Upper lobe of right lung (tissue), 1 donor: ENCODE measurements at regions not wholly inside any gene's neighbourhood (a gene's known extent, or its start where the extent isn't known, plus 50 kb on each side); places are given as distances from the start of the nearest gene placed in this dataset.

ENCODE experiments used
- ATAC-seq: fragments of 200-7000 bp; cut with Tn5 transposase; one replicate; pipeline ENCODE4 v1.9.1; 2020; ENCODE audit warnings: mild to moderate bottlenecking, moderate library complexity
- DNase-seq: peaks from one replicate; pipeline ENCODE4 v3.0.0-alpha.2; 2020
- H3K27ac ChIP-seq: fragments of 200-600 bp; one replicate; pipeline ENCODE4 v1.8.0; 2022
- H3K27me3 ChIP-seq: fragments of 200-600 bp; one replicate; pipeline ENCODE4 v1.8.0; 2022; ENCODE audit warnings: mild to moderate bottlenecking
- H3K36me3 ChIP-seq: fragments of 200-600 bp; one replicate; pipeline ENCODE4 v1.8.0; 2022
- H3K4me1 ChIP-seq: fragments of 200-600 bp; one replicate; pipeline ENCODE4 v1.8.0; 2022
- H3K4me3 ChIP-seq: fragments of 200-600 bp; one replicate; pipeline ENCODE4 v1.8.0; 2022; ENCODE audit warnings: mild to moderate bottlenecking
- H3K9me3 ChIP-seq: fragments of 200-600 bp; one replicate; pipeline ENCODE4 v1.8.0; 2022
- intact Hi-C: fragments of 100-400 bp; cut with DNase I; formaldehyde crosslinking; loops from one replicate; pipeline ENCODE4 v1.11.0; 2022
- TF ChIP-seq, protein P1 (sequence below): fragments of 200-600 bp; IDR thresholded peaks from one replicate; pipeline ENCODE4 v1.8.0; 2022; ENCODE audit warnings: antibody characterized with exemption
- donor health status: DM: no; HTN: yes; CAD: no; lungs with severe emphysema.

DNA sequence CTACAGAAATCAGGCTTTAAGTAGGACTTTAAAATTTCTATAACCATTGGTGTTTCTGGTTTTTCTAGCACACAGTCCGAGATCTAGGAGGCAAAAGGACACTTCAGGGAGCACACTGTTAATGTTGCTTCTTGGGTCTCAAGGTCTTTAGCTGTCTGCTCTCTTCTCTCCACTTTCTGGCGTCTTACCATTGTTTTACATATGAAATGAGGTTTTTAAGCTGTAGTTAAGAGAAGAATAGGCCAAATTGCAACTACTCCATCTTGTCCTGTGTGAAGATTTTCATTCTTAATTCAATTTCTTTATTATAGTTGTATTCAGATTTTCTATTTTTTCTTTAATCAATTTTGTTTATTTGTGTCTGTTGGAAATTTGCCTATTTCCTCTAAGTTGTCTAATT is 151.4 kb downstream of the WNT7A start:
- ATAC-seq = no peak

DNA sequence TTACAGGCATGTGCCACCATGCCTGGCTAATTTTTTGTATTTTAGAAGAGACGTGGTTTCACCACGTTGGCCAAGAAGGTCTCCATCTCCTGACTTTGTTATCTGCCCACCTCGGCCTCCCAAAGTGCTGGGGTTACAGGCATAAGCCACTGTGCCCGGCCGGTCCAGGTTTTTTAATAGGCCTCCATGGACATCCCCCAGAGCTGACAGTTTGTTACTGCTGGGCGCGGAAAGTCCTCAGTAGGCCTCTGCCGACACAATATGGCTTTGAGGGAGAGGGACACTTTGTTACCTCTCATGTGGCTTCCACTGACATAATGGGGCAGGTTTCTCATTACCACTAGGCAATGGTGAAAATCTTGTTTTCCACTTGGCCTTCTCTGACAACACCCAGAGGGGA is 152.0 kb downstream of the WNT7A start:
- H3K9me3 ChIP-seq = no peaks in the 10 kb centered on the region
- intact Hi-C loops = no loop called here
- no peaks in the 10 kb centered on the region for H3K4me1 ChIP-seq
- H3K27ac ChIP-seq = no peak overlapping the region
- TF ChIP-seq, protein P1, sequence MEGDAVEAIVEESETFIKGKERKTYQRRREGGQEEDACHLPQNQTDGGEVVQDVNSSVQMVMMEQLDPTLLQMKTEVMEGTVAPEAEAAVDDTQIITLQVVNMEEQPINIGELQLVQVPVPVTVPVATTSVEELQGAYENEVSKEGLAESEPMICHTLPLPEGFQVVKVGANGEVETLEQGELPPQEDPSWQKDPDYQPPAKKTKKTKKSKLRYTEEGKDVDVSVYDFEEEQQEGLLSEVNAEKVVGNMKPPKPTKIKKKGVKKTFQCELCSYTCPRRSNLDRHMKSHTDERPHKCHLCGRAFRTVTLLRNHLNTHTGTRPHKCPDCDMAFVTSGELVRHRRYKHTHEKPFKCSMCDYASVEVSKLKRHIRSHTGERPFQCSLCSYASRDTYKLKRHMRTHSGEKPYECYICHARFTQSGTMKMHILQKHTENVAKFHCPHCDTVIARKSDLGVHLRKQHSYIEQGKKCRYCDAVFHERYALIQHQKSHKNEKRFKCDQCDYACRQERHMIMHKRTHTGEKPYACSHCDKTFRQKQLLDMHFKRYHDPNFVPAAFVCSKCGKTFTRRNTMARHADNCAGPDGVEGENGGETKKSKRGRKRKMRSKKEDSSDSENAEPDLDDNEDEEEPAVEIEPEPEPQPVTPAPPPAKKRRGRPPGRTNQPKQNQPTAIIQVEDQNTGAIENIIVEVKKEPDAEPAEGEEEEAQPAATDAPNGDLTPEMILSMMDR = no peak
- no peaks in the 10 kb centered on the region for H3K27me3 ChIP-seq
- no peak for ATAC-seq
- H3K36me3 ChIP-seq = no peaks in the 10 kb centered on the region
- peak; percentile 44 for DNase-seq
- no peak overlapping the region for H3K4me3 ChIP-seq

More for the DNA sequence above, 151.4 kb downstream of the WNT7A start:
- TF ChIP-seq, protein P1 = no peak
- H3K4me3 ChIP-seq = no peak overlapping the region
- H3K27ac ChIP-seq = no peak overlapping the region
- intact Hi-C loops = no loop called here
- H3K36me3 ChIP-seq = no peaks in the 10 kb centered on the region
- H3K9me3 ChIP-seq = no peaks in the 10 kb centered on the region
- no peaks in the 10 kb centered on the region for H3K27me3 ChIP-seq
- DNase-seq = no peak
- no peaks in the 10 kb centered on the region for H3K4me1 ChIP-seq

DNA sequence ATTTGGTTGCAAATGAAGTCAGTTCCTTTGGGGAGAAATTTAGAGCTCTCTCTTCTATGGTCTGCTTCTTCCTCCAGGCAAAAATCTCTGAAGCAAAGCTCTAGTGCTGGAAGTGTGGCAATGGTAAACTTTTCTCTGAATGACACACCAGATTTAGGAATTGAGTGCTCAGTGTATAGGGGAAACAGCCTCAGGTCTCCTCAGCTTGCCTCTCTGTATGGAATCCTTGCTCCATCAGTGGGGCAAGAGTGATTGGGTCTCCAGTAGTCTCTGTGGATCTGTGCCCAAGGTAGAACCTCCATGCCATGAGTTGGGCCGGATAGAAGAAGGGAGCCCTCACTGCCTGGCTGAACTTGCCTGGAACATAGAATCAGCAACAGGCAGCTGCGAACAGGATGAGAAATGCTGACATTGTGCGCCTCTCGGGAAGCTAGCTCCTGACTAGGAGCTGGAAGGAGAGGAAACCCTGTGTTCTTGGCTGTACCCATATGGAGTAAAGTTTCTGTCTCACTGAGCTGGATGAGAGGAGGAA is 156.1 kb downstream of the WNT7A start:
- ATAC-seq = no peak
- Histone ChIP-seq H3K27ac (no peak overlapping the region), H3K4me1 (no peaks in the 10 kb centered on the region), H3K9me3 (no peaks in the 10 kb centered on the region), H3K4me3 (no peak overlapping the region), H3K36me3 (no peaks in the 10 kb centered on the region), H3K27me3 (no peaks in the 10 kb centered on the region)
- DNase-seq = peak; percentile 6
- TF ChIP-seq, protein P1 = no peak
- intact Hi-C loops = no loop called here

DNA sequence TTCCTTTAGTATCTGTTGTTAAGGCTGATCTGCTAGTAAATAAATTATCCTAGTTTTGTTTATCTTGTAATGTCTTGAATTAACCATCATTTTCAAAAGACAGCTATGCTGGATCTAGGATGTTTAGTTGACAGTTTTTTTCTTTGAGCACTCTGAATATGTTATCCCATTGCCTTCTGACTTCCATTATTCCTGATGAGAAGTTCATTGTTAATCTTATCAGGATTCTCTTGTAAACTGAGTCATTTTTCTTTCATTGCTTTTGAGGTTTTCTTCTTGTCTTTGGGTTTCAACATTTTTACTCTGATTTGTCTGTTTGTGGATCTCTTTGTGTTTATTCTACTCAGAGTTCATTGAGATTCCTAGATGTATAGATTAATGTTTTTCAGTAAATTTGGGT is 157.7 kb downstream of the WNT7A start:
- no peak for DNase-seq
- intact Hi-C loops = no loop called here
- no peaks in the 10 kb centered on the region for H3K9me3 ChIP-seq
- H3K4me3 ChIP-seq = no peak overlapping the region
- ATAC-seq = no peak
- no peaks in the 10 kb centered on the region for H3K4me1 ChIP-seq
- TF ChIP-seq, protein P1 = no peak
- H3K36me3 ChIP-seq = no peaks in the 10 kb centered on the region
- H3K27ac ChIP-seq = no peak overlapping the region
- H3K27me3 ChIP-seq = no peaks in the 10 kb centered on the region

DNA sequence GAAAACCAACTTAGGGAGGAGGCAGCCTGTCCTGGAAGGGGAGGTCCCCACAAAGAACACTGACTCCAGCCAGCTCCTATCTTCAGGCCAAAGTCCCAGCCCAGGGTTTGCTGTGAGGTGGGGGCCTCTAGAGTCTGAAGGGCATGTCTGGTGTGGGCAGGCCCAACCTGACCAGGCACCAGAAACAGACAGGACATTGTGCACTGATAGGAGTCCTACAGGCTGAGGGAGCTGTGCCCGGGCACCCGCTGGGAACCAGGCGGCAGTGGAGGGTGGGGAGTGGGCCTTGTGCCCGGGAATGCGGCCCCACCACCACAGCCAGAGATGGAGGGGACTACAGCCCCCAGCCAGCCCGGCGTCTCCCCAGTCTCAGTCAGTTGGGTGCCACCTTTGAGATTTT is 161.4 kb downstream of the WNT7A start:
- DNase-seq = peak; percentile 39
- intact Hi-C loops = no loop called here

More for the DNA sequence above, 161.4 kb downstream of the WNT7A start:
- TF ChIP-seq, protein P1 = no peak
- Histone ChIP-seq H3K27me3 (no peaks in the 10 kb centered on the region), H3K36me3 (no peaks in the 10 kb centered on the region), H3K9me3 (no peaks in the 10 kb centered on the region), H3K4me3 (no peak overlapping the region), H3K4me1 (no peaks in the 10 kb centered on the region), H3K27ac (no peak overlapping the region)
- ATAC-seq = no peak
